Body of pancreas (tissue), 4 donors: ENCODE measurements at regions not wholly inside any gene's neighbourhood (a gene's known extent, or its start where the extent isn't known, plus 50 kb on each side); places are given as distances from the start of the nearest gene placed in this dataset.

ENCODE experiments used
- CTCF ChIP-seq, 7 experiments: fragments of 450-650 bp in 4 of 7; fragments of 200-600 bp in 3 of 7; sonication (generic) in 3 of 7; IDR thresholded peaks; one replicate each; pipeline ENCODE4 v1.5.1; 2016 to 2019; ENCODE audit warnings: antibody characterized with exemption in 7 of 7
- POLR2A ChIP-seq, 3 donors: fragments of 450-650 bp; IDR thresholded peaks; one replicate each; pipeline ENCODE4 v1.6.1; 2016; ENCODE audit warnings: antibody characterized with exemption in 3 of 3, mild to moderate bottlenecking in 2 of 3

- TF ChIP-seq POLR2A (IDR thresholded peaks at IDR 0.05) (no peak), CTCF (IDR thresholded peaks at IDR 0.05) (no peak)
Measured at GRCh38 chr3:176850498-176850897, 346.8 kb downstream of the TBL1XR1 start.
